Prostate gland (tissue), 2 donors: ENCODE measurements at regions not wholly inside any gene's neighbourhood (a gene's known extent, or its start where the extent isn't known, plus 50 kb on each side); places are given as distances from the start of the nearest gene placed in this dataset.
A peak's percentile ranks its signal among the peaks of the same experiment; 100 is the strongest.

Experiments
- DNase-seq: peaks from one replicate; pipeline ENCODE4 v3.0.0-alpha.2; 2019; ENCODE audit warnings: low spot score
- H3K27ac ChIP-seq, 2 donors: fragments of 200-600 bp; sonication (generic); 2 replicates each; pipeline ENCODE4 v1.5.1; 2017 to 2019
- H3K27me3 ChIP-seq: fragments of 200-600 bp; sonication (generic); replicated peaks from 2 replicates; pipeline ENCODE4 v1.5.1; 2019; ENCODE audit not compliant: insufficient read depth
- H3K36me3 ChIP-seq, 2 donors: fragments of 200-600 bp; sonication (generic); 1 replicate in 1 of 2; 2 replicates in 1 of 2; pipeline versions ENCODE4 v1.5.1 to v1.8.1; 2017 to 2019
- H3K4me1 ChIP-seq: fragments of 200-600 bp; sonication (generic); replicated peaks from 2 replicates; pipeline ENCODE4 v1.5.1; 2019
- H3K4me3 ChIP-seq, 2 donors: fragments of 200-600 bp; sonication (generic); 2 replicates each; pipeline ENCODE4 v1.5.1; 2017 to 2019
- H3K9me3 ChIP-seq: fragments of 200-600 bp; sonication (generic); 2 replicates; pipeline ENCODE4 v1.5.1; 2017
- POLR2A ChIP-seq: fragments of 450-650 bp; IDR thresholded peaks from one replicate; pipeline ENCODE4 v1.6.1; 2016; ENCODE audit warnings: antibody characterized with exemption, mild to moderate bottlenecking
- POLR2AphosphoS5 ChIP-seq: sonication (generic); formaldehyde crosslinking; IDR thresholded peaks from one replicate; pipeline ENCODE4 v1.6.1; 2017; ENCODE audit warnings: antibody characterized with exemption
- WGBS: methylation state at CpG from one replicate; pipeline ENCODE4 v1.1.5; 2018; 5-methylcytosine and 5-hydroxymethylcytosine counted together
- intact Hi-C: fragments of 100-400 bp; cut with DNase I; formaldehyde crosslinking; loops from one replicate; pipeline ENCODE4 v1.14.2; 2022
- TF ChIP-seq, protein P1 (sequence below), 4 experiments: fragments of 200-600 bp in 2 of 4; fragments of 450-650 bp in 2 of 4; sonication (generic) in 2 of 4; IDR thresholded peaks; 1 replicate in 3 of 4; 2 replicates in 1 of 4; pipeline ENCODE4 v1.5.1; 2016 to 2019; ENCODE audit warnings: antibody characterized with exemption in 4 of 4, mild to moderate bottlenecking in 2 of 4, moderate library complexity in 2 of 4

DNA sequence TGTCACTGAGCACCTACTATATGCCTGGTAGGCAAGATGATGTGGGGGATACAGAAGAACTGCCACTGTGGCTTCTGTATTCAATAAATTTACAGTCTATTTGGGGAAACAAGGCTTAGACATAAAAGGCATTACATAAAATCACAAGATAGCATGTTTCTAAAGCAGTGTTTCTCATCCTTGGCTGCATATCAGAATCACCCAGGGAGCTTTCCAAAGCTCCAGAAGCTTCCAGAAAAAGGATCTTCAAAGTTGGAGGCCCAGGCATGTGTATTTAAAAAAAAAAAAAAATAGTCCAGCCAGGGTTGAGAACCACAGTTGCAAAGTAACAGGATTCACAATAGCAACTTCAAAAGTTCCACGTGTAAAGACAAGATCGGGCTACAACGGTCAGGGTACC is 112.4 kb upstream of the SPACA1 start:
- WGBS = 67% methylated on average over 3 of the region's 3 CpGs
- Histone ChIP-seq H3K9me3 (no peaks in the 10 kb centered on the region), H3K4me1 (no peaks in the 10 kb centered on the region), H3K4me3 (no peak overlapping the region), H3K27me3 (no peaks in the 10 kb centered on the region), H3K27ac (no peak overlapping the region), H3K36me3 (no peaks in the 10 kb centered on the region)
- no peak for DNase-seq
- intact Hi-C loops = loop anchor here (10.0 kb wide), 2 partner anchors 540 to 560 kb away; no protein-coding TSS in a partner anchor
- TF ChIP-seq POLR2A = no peak
- TF ChIP-seq POLR2AphosphoS5 = no peak
- TF ChIP-seq, protein P1, sequence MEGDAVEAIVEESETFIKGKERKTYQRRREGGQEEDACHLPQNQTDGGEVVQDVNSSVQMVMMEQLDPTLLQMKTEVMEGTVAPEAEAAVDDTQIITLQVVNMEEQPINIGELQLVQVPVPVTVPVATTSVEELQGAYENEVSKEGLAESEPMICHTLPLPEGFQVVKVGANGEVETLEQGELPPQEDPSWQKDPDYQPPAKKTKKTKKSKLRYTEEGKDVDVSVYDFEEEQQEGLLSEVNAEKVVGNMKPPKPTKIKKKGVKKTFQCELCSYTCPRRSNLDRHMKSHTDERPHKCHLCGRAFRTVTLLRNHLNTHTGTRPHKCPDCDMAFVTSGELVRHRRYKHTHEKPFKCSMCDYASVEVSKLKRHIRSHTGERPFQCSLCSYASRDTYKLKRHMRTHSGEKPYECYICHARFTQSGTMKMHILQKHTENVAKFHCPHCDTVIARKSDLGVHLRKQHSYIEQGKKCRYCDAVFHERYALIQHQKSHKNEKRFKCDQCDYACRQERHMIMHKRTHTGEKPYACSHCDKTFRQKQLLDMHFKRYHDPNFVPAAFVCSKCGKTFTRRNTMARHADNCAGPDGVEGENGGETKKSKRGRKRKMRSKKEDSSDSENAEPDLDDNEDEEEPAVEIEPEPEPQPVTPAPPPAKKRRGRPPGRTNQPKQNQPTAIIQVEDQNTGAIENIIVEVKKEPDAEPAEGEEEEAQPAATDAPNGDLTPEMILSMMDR (IDR thresholded peaks at IDR 0.05) = no peak

DNA sequence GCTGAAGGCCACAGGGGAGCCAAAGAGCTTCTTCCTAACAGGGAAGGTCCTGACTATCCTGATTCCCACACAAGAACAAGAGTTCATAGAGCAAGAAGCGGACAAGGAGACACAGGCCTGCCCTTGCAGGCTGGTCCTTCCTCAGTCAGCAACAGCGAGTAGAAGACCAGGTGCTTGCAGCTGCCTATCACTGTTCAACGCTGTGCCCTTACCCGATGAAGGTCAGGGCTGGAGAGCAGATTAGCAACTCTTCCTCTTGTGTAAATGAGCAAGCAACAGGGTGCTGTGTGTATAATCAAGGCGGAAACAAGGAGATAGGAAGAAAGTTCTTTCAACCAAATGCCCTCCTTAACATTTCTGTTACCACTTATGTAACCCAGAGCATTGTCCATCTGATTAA is 115.3 kb upstream of the SPACA1 start:
- Histone ChIP-seq H3K27ac (no peak overlapping the region), H3K4me1 (no peaks in the 10 kb centered on the region), H3K9me3 (no peaks in the 10 kb centered on the region), H3K27me3 (no peaks in the 10 kb centered on the region), H3K4me3 (no peak overlapping the region), H3K36me3 (no peaks in the 10 kb centered on the region)
- no peak for TF ChIP-seq POLR2A
- TF ChIP-seq, protein P1 (IDR thresholded peaks at IDR 0.05) = no peak
- no peak for TF ChIP-seq POLR2AphosphoS5
- 84% methylated on average over 5 of the region's 5 CpGs for WGBS
- intact Hi-C loops = loop anchor here (5.0 to 10.0 kb wide), 3 partner anchors 538 to 940 kb away; no protein-coding TSS in a partner anchor
- DNase-seq = no peak

DNA sequence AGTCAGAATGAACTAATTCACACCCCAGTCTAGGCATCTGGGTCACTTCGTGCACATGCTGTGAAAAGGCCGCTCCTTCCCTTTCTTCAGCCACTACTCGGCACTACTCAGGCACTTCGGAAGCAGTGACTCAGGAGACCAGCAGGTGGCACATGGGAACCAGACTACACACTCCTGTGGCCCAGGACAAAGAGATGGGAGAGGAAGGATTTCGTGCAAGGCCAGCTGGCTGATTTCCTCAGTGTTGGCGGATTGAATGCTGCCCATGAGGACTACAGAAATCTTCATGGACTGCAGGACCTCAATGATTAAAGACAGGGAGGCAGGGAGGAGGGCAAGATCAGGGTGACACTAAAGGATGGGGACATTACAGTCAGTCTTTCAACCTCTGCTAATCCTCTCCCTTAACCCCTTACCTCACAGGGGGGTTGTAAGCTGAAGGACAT is 117.8 kb upstream of the SPACA1 start:
- H3K36me3 ChIP-seq = no peaks in the 10 kb centered on the region
- H3K4me1 ChIP-seq = no peaks in the 10 kb centered on the region
- no peak for TF ChIP-seq POLR2A
- TF ChIP-seq, protein P1 (IDR thresholded peaks at IDR 0.05) = peak in 3 of 4 experiments; percentile 82 to 87 (median 86)
- peak; percentile 26 for TF ChIP-seq POLR2AphosphoS5
- no peak overlapping the region for H3K4me3 ChIP-seq
- DNase-seq = peak; percentile 79
- H3K9me3 ChIP-seq = no peaks in the 10 kb centered on the region
- 8% methylated on average over 6 of the region's 6 CpGs for WGBS
- H3K27ac ChIP-seq = no peak overlapping the region
- intact Hi-C loops = loop anchor here (5.0 to 10.0 kb wide), 4 partner anchors 535 to 942 kb away; no protein-coding TSS in a partner anchor
- no peaks in the 10 kb centered on the region for H3K27me3 ChIP-seq

DNA sequence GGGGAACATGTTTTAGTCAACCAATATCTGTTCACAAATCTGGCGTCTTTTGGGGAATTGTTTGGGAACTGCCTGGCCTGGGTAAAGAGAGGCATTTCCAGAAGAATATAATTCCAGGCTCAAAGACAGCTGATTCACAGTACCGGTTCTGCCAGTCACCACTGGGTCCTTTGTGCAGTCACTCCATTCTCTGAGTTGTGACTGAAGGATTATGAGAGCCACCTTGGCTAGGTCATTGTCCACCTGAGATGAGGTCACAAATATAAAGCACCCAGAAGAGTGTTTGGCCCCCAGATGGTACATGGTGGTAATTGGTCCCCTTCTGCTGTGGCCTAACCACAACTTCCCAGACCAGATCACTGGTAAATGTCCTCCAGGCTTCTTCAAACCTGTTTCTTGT is 121.0 kb upstream of the SPACA1 start:
- Histone ChIP-seq H3K36me3 (no peaks in the 10 kb centered on the region), H3K9me3 (no peaks in the 10 kb centered on the region), H3K27ac (no peak overlapping the region), H3K27me3 (no peaks in the 10 kb centered on the region), H3K4me3 (no peak overlapping the region), H3K4me1 (no peaks in the 10 kb centered on the region)
- no peak for DNase-seq
- intact Hi-C loops = loop anchor here (5.0 kb wide), 1 partner anchor 856 kb away; no protein-coding TSS in a partner anchor
- WGBS = 79% methylated on average over 2 of the region's 2 CpGs
- TF ChIP-seq POLR2A = no peak
- TF ChIP-seq, protein P1 (IDR thresholded peaks at IDR 0.05) = no peak
- TF ChIP-seq POLR2AphosphoS5 = no peak

DNA sequence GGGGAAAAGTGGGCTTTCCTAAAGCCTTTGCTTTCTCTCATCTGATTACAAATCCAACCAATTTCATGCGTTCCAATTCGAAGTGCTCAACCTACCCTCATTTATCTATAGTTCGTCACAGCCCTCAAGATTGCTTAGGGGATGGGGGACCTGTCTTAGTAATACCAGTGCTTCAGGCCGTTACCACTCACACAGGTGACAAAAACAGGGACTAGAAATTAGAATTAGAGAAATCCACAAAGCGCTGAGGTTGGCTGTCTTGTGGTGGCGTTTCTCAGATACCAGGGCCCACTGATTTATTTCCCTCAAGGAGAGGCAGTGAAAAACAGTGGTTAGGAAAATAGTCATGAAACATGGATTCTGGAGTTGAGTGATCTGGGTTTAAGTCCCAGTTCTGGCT is 121.6 kb upstream of the SPACA1 start:
- intact Hi-C loops = loop anchor here (5.0 kb wide), 1 partner anchor 856 kb away; no protein-coding TSS in a partner anchor
- Histone ChIP-seq H3K4me1 (no peaks in the 10 kb centered on the region), H3K4me3 (no peak overlapping the region), H3K27ac (no peak overlapping the region), H3K36me3 (no peaks in the 10 kb centered on the region), H3K9me3 (no peaks in the 10 kb centered on the region), H3K27me3 (no peaks in the 10 kb centered on the region)
- TF ChIP-seq, protein P1 (IDR thresholded peaks at IDR 0.05) = no peak
- no peak for TF ChIP-seq POLR2A
- no peak for TF ChIP-seq POLR2AphosphoS5
- DNase-seq = no peak
- WGBS = 94% methylated on average over 6 of the region's 6 CpGs
